WTC11 (cell line): ENCODE measurements at regions not wholly inside any gene's neighbourhood (a gene's known extent, or its start where the extent isn't known, plus 50 kb on each side); places are given as distances from the start of the nearest gene placed in this dataset.

Source experiments
- ATAC-seq: fragments of 200-7000 bp; cut with Tn5 transposase; 2 replicates; pipeline ENCODE4 v1.10.0; 2021; ENCODE audit warnings: mild to moderate bottlenecking, moderate library complexity
- CTCF ChIA-PET: fragments of 300-600 bp; sonication (Branson Sonifier 250); formaldehyde crosslinking; loops from one replicate; lab custom pipeline; 2021; ENCODE audit warnings: antibody characterized with exemption; lab: Charles Lee
- POLR2A ChIA-PET: fragments of 350-600 bp; sonication (Branson Sonifier 250); formaldehyde crosslinking; loops from one replicate; lab custom pipeline; 2021; ENCODE audit warnings: antibody characterized with exemption; lab: Charles Lee
- DNase-seq: peaks from one replicate; pipeline ENCODE4 v3.0.0; 2021; ENCODE audit warnings: low spot score
- H3K27ac Mint-ChIP-seq: 2 replicates; pipeline ENCODE4 v1.8.0; 2021; ENCODE audit warnings: mixed read lengths
- H3K27me3 Mint-ChIP-seq: 2 replicates; pipeline ENCODE4 v1.8.0; 2021; ENCODE audit warnings: low read depth, mild to moderate bottlenecking, moderate library complexity, mixed read lengths
- H3K36me3 Mint-ChIP-seq: 2 replicates; pipeline ENCODE4 v1.8.0; 2021; ENCODE audit warnings: mixed read lengths
- H3K4me1 Mint-ChIP-seq: 2 replicates; pipeline ENCODE4 v1.8.0; 2022; ENCODE audit warnings: mixed read lengths
- H3K4me3 Mint-ChIP-seq: 2 replicates; pipeline ENCODE4 v1.8.0; 2021; ENCODE audit warnings: mild to moderate bottlenecking, moderate library complexity, mixed read lengths
- H3K9me3 Mint-ChIP-seq: 2 replicates; pipeline ENCODE4 v1.8.0; 2021; ENCODE audit warnings: mixed read lengths
- CBFB ChIP-seq: sonication (generic); formaldehyde crosslinking; IDR thresholded peaks from 2 replicates; pipeline ENCODE4 v1.8.1; 2022; ENCODE audit warnings: mild to moderate bottlenecking, low read depth, missing genetic modification reagents
- CREM ChIP-seq: sonication (generic); formaldehyde crosslinking; IDR thresholded peaks from 2 replicates; pipeline ENCODE4 v1.8.1; 2022; ENCODE audit warnings: mild to moderate bottlenecking, missing genetic modification reagents, moderate library complexity
- CTCF ChIP-seq: fragments of 200-600 bp; IDR thresholded peaks from 2 replicates; pipeline ENCODE4 v1.8.0; 2022; ENCODE audit warnings: antibody characterized with exemption
- FOXP1 ChIP-seq: sonication (generic); formaldehyde crosslinking; IDR thresholded peaks from 2 replicates; pipeline ENCODE4 v1.8.0; 2022; ENCODE audit warnings: missing genetic modification reagents, mild to moderate bottlenecking, moderate library complexity, borderline replicate concordance
- FOXP4 ChIP-seq: sonication (generic); formaldehyde crosslinking; IDR thresholded peaks from 2 replicates; pipeline ENCODE4 v1.8.0; 2022; ENCODE audit warnings: mild to moderate bottlenecking, missing genetic modification reagents
- GABPB1 ChIP-seq: sonication (generic); formaldehyde crosslinking; IDR thresholded peaks from 2 replicates; pipeline ENCODE4 v1.8.1; 2023; ENCODE audit warnings: mild to moderate bottlenecking, missing genetic modification reagents
- GRHL2 ChIP-seq: fragments of 250-450 bp; sonication (Bioruptor Pico); IDR thresholded peaks from 2 replicates; pipeline ENCODE4 v1.8.0; 2022; ENCODE audit warnings: mild to moderate bottlenecking, moderate library complexity; ENCODE audit not compliant: insufficient replicate concordance, severe bottlenecking
- JAZF1 ChIP-seq: fragments of 250-450 bp; sonication (Bioruptor Pico); IDR thresholded peaks from 2 replicates; pipeline ENCODE4 v1.9.0; 2021; ENCODE audit warnings: moderate library complexity, mild to moderate bottlenecking, inconsistent platforms
- KAT7 ChIP-seq: sonication (generic); formaldehyde crosslinking; IDR thresholded peaks from 2 replicates; pipeline ENCODE4 v1.8.1; 2023; ENCODE audit warnings: missing genetic modification reagents, mild to moderate bottlenecking, borderline replicate concordance
- MAX ChIP-seq: sonication (generic); formaldehyde crosslinking; IDR thresholded peaks from 2 replicates; pipeline ENCODE4 v1.8.0; 2022; ENCODE audit warnings: mild to moderate bottlenecking, missing genetic modification reagents
- NFE2L1 ChIP-seq: sonication (generic); formaldehyde crosslinking; IDR thresholded peaks from 2 replicates; pipeline ENCODE4 v1.8.1; 2023; ENCODE audit warnings: missing genetic modification reagents
- SMAD4 ChIP-seq: sonication (generic); formaldehyde crosslinking; IDR thresholded peaks from 2 replicates; pipeline ENCODE4 v1.8.0; 2022; ENCODE audit warnings: mild to moderate bottlenecking, missing genetic modification reagents
- TCF7 ChIP-seq: sonication (generic); formaldehyde crosslinking; IDR thresholded peaks from 2 replicates; pipeline ENCODE4 v1.8.0; 2022; ENCODE audit warnings: mild to moderate bottlenecking, low read depth, missing genetic modification reagents, moderate library complexity
- TEAD4 ChIP-seq: sonication (generic); formaldehyde crosslinking; IDR thresholded peaks from 2 replicates; pipeline ENCODE4 v1.8.0; 2022; ENCODE audit warnings: mild to moderate bottlenecking, missing genetic modification reagents
- USF1 ChIP-seq: sonication (generic); formaldehyde crosslinking; IDR thresholded peaks from 2 replicates; pipeline ENCODE4 v1.8.0; 2022; ENCODE audit warnings: mild to moderate bottlenecking, missing genetic modification reagents
- USF2 ChIP-seq: sonication (generic); formaldehyde crosslinking; IDR thresholded peaks from 2 replicates; pipeline ENCODE4 v1.8.1; 2023; ENCODE audit warnings: mild to moderate bottlenecking, missing genetic modification reagents, moderate library complexity
- ZNF121 ChIP-seq: sonication (generic); formaldehyde crosslinking; IDR thresholded peaks from 2 replicates; pipeline ENCODE4 v1.8.0; 2023; ENCODE audit warnings: missing genetic modification reagents
- TF ChIP-seq, protein P1 (sequence below): sonication (generic); formaldehyde crosslinking; IDR thresholded peaks from 2 replicates; pipeline ENCODE4 v1.8.1; 2023; ENCODE audit warnings: mild to moderate bottlenecking, missing genetic modification reagents
- TF ChIP-seq, protein P2 (sequence below): sonication (generic); formaldehyde crosslinking; IDR thresholded peaks from 2 replicates; pipeline ENCODE4 v1.8.1; 2023; ENCODE audit warnings: mild to moderate bottlenecking, missing genetic modification reagents
- TF ChIP-seq, protein P3 (sequence below): sonication (generic); formaldehyde crosslinking; IDR thresholded peaks from 2 replicates; pipeline ENCODE4 v1.8.1; 2023; ENCODE audit warnings: mild to moderate bottlenecking, missing genetic modification reagents, moderate library complexity
- TF ChIP-seq, protein P4 (sequence below): sonication (generic); formaldehyde crosslinking; conservative IDR thresholded peaks from 2 replicates; pipeline ENCODE4 v1.8.1; 2023; ENCODE audit warnings: mild to moderate bottlenecking, low read depth, missing genetic modification reagents, moderate library complexity

DNA sequence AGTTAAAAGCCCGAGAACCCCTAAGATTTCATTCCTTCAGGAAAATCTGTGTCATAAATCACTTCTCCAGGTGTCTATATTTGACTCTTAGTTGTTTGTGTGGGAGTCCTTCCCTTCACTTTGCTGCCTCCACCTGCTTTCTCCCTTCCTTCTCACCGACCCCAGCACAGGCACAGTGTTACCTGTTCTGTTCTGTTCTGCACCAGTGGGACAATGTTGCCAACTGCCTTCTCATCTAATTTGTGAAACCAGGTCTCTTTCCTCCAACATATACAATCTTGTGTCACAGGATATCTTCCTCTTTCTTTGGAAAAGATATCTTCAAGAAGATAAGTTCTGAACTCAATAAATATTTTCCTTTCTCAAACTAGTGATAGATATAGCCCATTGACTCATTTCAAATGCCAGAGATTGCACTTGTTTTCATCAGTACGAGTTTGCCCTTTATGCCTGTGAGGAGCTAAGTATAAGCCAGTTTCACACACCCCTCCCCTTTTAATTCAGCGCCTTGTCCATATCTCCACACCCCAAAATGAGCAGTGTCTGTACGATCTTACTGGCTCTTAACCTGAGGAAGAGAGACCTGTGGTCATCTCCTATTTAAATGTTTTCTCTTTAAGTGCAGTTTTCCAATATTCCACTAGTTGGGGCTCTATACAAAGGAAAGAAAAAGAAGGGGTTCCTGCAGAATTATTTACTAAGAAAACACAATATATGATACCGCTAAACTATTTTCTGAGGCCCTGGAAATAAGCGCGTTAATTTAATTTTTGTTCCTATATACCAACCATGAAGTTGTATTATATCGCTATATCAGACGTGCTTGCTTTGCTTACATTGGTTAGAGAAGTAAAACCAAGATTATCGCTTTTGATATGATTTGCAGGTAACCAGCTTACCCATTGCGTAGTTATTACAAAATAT, 81.6 kb upstream of the PREP start:
- peak; percentile 73 for ATAC-seq
- no peak for DNase-seq
- no peaks in the 10 kb centered on the region for H3K36me3 Mint-ChIP-seq
- H3K27ac Mint-ChIP-seq = no peak overlapping the region
- peaks cover 28% of the 10 kb centered on the region for H3K4me1 Mint-ChIP-seq
- TF ChIP-seq CTCF = peak; percentile 40
- TF ChIP-seq, protein P1, sequence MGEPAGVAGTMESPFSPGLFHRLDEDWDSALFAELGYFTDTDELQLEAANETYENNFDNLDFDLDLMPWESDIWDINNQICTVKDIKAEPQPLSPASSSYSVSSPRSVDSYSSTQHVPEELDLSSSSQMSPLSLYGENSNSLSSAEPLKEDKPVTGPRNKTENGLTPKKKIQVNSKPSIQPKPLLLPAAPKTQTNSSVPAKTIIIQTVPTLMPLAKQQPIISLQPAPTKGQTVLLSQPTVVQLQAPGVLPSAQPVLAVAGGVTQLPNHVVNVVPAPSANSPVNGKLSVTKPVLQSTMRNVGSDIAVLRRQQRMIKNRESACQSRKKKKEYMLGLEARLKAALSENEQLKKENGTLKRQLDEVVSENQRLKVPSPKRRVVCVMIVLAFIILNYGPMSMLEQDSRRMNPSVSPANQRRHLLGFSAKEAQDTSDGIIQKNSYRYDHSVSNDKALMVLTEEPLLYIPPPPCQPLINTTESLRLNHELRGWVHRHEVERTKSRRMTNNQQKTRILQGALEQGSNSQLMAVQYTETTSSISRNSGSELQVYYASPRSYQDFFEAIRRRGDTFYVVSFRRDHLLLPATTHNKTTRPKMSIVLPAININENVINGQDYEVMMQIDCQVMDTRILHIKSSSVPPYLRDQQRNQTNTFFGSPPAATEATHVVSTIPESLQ = no peak
- ChIA-PET POLR2A (no interaction called here), CTCF (interaction anchor here (1.0 kb wide), 1 partner anchor 351 kb away, joined by 5 read pairs; no protein-coding TSS in a partner anchor)
- H3K27me3 Mint-ChIP-seq = no peaks in the 10 kb centered on the region
- H3K9me3 Mint-ChIP-seq = no peaks in the 10 kb centered on the region
- no peak overlapping the region for H3K4me3 Mint-ChIP-seq

DNA sequence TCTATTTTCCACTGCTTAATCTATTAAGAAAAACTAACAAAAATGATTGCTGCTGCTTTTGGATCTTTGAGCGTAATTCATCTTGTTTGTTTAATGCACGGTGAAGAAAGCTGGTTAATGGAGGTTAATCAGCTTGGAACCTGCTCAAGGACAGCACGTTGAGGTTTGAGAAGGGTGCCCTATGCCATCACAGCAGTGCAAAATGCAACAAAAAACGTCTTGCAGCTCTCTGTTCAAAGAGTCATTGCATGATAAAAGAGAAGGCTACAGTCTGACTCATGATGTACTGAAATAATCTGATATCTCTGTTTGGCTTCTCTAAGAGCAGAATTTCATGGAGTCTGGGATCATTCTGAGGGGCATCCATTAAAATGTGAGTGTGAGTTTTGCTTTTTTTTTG, 80.6 kb upstream of the PREP start:
- POLR2A ChIA-PET = no interaction called here
- no peak overlapping the region for H3K4me3 Mint-ChIP-seq
- no peaks in the 10 kb centered on the region for H3K27me3 Mint-ChIP-seq
- CTCF ChIA-PET = interaction anchor here (1.3 kb wide), 1 partner anchor 52 kb away, joined by 5 read pairs; no protein-coding TSS in a partner anchor
- no peak for ATAC-seq
- H3K4me1 Mint-ChIP-seq = peaks cover 18% of the 10 kb centered on the region
- TF ChIP-seq CBFB (CRISPR knock-in tag) (no peak), TEAD4 (CRISPR knock-in tag) (no peak), SMAD4 (CRISPR knock-in tag) (no peak), ZNF121 (CRISPR knock-in tag) (no peak), MAX (CRISPR knock-in tag) (no peak), FOXP4 (CRISPR knock-in tag) (no peak), GRHL2 (CRISPR knock-in tag) (no peak), TCF7 (no peak), CREM (CRISPR knock-in tag) (no peak), USF2 (CRISPR knock-in tag) (no peak), KAT7 (CRISPR knock-in tag) (no peak), USF1 (CRISPR knock-in tag) (no peak), FOXP1 (CRISPR knock-in tag) (no peak), NFE2L1 (CRISPR knock-in tag) (no peak), GABPB1 (no peak), JAZF1 (CRISPR knock-in tag) (no peak)
- TF ChIP-seq, protein P2, sequence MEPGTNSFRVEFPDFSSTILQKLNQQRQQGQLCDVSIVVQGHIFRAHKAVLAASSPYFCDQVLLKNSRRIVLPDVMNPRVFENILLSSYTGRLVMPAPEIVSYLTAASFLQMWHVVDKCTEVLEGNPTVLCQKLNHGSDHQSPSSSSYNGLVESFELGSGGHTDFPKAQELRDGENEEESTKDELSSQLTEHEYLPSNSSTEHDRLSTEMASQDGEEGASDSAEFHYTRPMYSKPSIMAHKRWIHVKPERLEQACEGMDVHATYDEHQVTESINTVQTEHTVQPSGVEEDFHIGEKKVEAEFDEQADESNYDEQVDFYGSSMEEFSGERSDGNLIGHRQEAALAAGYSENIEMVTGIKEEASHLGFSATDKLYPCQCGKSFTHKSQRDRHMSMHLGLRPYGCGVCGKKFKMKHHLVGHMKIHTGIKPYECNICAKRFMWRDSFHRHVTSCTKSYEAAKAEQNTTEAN = no peak
- TF ChIP-seq, protein P3, sequence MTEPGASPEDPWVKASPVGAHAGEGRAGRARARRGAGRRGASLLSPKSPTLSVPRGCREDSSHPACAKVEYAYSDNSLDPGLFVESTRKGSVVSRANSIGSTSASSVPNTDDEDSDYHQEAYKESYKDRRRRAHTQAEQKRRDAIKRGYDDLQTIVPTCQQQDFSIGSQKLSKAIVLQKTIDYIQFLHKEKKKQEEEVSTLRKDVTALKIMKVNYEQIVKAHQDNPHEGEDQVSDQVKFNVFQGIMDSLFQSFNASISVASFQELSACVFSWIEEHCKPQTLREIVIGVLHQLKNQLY (CRISPR knock-in tag) = no peak
- TF ChIP-seq, protein P4, sequence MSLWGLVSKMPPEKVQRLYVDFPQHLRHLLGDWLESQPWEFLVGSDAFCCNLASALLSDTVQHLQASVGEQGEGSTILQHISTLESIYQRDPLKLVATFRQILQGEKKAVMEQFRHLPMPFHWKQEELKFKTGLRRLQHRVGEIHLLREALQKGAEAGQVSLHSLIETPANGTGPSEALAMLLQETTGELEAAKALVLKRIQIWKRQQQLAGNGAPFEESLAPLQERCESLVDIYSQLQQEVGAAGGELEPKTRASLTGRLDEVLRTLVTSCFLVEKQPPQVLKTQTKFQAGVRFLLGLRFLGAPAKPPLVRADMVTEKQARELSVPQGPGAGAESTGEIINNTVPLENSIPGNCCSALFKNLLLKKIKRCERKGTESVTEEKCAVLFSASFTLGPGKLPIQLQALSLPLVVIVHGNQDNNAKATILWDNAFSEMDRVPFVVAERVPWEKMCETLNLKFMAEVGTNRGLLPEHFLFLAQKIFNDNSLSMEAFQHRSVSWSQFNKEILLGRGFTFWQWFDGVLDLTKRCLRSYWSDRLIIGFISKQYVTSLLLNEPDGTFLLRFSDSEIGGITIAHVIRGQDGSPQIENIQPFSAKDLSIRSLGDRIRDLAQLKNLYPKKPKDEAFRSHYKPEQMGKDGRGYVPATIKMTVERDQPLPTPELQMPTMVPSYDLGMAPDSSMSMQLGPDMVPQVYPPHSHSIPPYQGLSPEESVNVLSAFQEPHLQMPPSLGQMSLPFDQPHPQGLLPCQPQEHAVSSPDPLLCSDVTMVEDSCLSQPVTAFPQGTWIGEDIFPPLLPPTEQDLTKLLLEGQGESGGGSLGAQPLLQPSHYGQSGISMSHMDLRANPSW (CRISPR knock-in tag) = no peak
- H3K9me3 Mint-ChIP-seq = no peaks in the 10 kb centered on the region
- H3K27ac Mint-ChIP-seq = no peak overlapping the region
- no peaks in the 10 kb centered on the region for H3K36me3 Mint-ChIP-seq
- DNase-seq = no peak
